H1 (cell line): ENCODE measurements at regions not wholly inside any gene's neighbourhood (a gene's known extent, or its start where the extent isn't known, plus 50 kb on each side); places are given as distances from the start of the nearest gene placed in this dataset.
A peak's percentile ranks its signal among the peaks of the same experiment; 100 is the strongest.

Experiments used
- CTCF ChIA-PET: fragments of 300-600 bp; sonication (Branson Sonifier 250); formaldehyde crosslinking; loops from one replicate; lab custom pipeline; 2021; ENCODE audit not compliant: partially characterized antibody; lab: Charles Lee
- POLR2A ChIA-PET: fragments of 300-600 bp; sonication (Branson Sonifier 250); formaldehyde crosslinking; loops from one replicate; lab custom pipeline; 2021; ENCODE audit warnings: inconsistent platforms; ENCODE audit not compliant: partially characterized antibody; lab: Charles Lee
- DNase-seq, 2 experiments: peaks; one replicate each; pipeline versions ENCODE4 v3.0.0 to v3.0.0-alpha.2; 2010 to 2022; ENCODE audit warnings: low spot score in 2 of 2, low read depth in 1 of 2, mixed read lengths in 1 of 2
- FAIRE-seq: peaks from 2 replicates; lab custom pipeline; 2011; peaks lifted over from hg19 to GRCh38; lab: Jason Lieb, UNC
- H2AFZ ChIP-seq: 2 replicates; pipeline ENCODE4 v1.8.1; 2012; ENCODE audit warnings: low read length, inconsistent platforms
- H2AK5ac ChIP-seq: 2 replicates; pipeline ENCODE4 v1.6.1; 2013; ENCODE audit warnings: low read depth, low read length
- H2BK120ac ChIP-seq: replicated peaks from 2 replicates; pipeline ENCODE3; 2013; ENCODE audit warnings: low read depth, low read length, inconsistent platforms
- H2BK12ac ChIP-seq: 2 replicates; pipeline ENCODE4 v1.6.1; 2013; ENCODE audit warnings: low read depth, low read length
- H2BK15ac ChIP-seq: 2 replicates; pipeline ENCODE4 v1.6.1; 2013; ENCODE audit warnings: low read length
- H2BK20ac ChIP-seq: 2 replicates; pipeline ENCODE4 v1.6.1; 2013; ENCODE audit warnings: low read length
- H2BK5ac ChIP-seq: 2 replicates; pipeline ENCODE4 v1.6.1; 2013; ENCODE audit warnings: low read depth, low read length
- H3K14ac ChIP-seq: 2 replicates; pipeline ENCODE4 v1.6.1; 2013; ENCODE audit warnings: inconsistent platforms; ENCODE audit not compliant: insufficient read length
- H3K18ac ChIP-seq: 2 replicates; pipeline ENCODE4 v1.6.1; 2013; ENCODE audit warnings: low read length; ENCODE audit errors: extremely low read depth
- H3K23ac ChIP-seq: 2 replicates; pipeline ENCODE4 v1.6.1; 2013; ENCODE audit warnings: inconsistent platforms; ENCODE audit not compliant: insufficient read length
- H3K23me2 ChIP-seq: 2 replicates; pipeline ENCODE4 v1.6.1; 2013; ENCODE audit warnings: low read depth, low read length
- H3K27ac ChIP-seq: 2 replicates; pipeline ENCODE4 v1.6.1; 2011; ENCODE audit warnings: low read depth, low read length, inconsistent platforms
- H3K27me3 ChIP-seq, 4 experiments: replicated peaks in 1 of 4; 1 replicate in 1 of 4; 2 replicates in 3 of 4; pipeline versions ENCODE4 v1.6.1 to v1.8.1; 2011 to 2013; ENCODE audit warnings: low read length in 3 of 4, mild to moderate bottlenecking in 3 of 4, inconsistent platforms in 2 of 4, mixed read lengths in 2 of 4, moderate library complexity in 1 of 4; ENCODE audit not compliant: control insufficient read depth in 3 of 4, insufficient read depth in 3 of 4; ENCODE audit errors: extremely low read depth in 1 of 4
- H3K36me3 ChIP-seq, 4 experiments: 2 replicates each; pipeline versions ENCODE4 v1.6.1 to v1.8.1; 2011 to 2013; ENCODE audit warnings: mild to moderate bottlenecking in 4 of 4, low read length in 3 of 4, moderate library complexity in 2 of 4, control low read depth in 1 of 4, inconsistent platforms in 1 of 4; ENCODE audit not compliant: insufficient read depth in 4 of 4, control insufficient read depth in 2 of 4
- H3K4ac ChIP-seq: replicated peaks from 2 replicates; pipeline ENCODE3; 2013; ENCODE audit warnings: low read length, low read depth, mixed read lengths, inconsistent platforms; ENCODE audit not compliant: insufficient read length
- H3K4me1 ChIP-seq, 4 experiments: replicated peaks in 1 of 4; 1 replicate in 1 of 4; 2 replicates in 3 of 4; pipeline versions ENCODE4 v1.6.1 to v1.8.1; 2011 to 2013; ENCODE audit warnings: low read length in 3 of 4, inconsistent platforms in 2 of 4, mixed read lengths in 1 of 4; ENCODE audit not compliant: insufficient read depth in 4 of 4, control insufficient read depth in 3 of 4
- H3K4me2 ChIP-seq, 2 experiments: 2 replicates each; pipeline versions ENCODE4 v1.6.1 to v1.8.1; 2011 to 2013; ENCODE audit warnings: low read depth in 2 of 2, low read length in 2 of 2, control low read depth in 1 of 2, inconsistent platforms in 1 of 2, mild to moderate bottlenecking in 1 of 2; ENCODE audit not compliant: insufficient read depth in 1 of 2
- H3K4me3 ChIP-seq, 4 experiments: fragments of 200-600, 300-600 bp in 1 of 4; sonication (generic), shearing (Covaris generic), sonication (Bioruptor Twin) in 1 of 4; 2 replicates each; pipeline versions ENCODE4 v1.5.1 to v1.8.1; 2011 to 2016; ENCODE audit warnings: low read length in 4 of 4, low read depth in 3 of 4, control low read depth in 2 of 4, inconsistent platforms in 2 of 4, mild to moderate bottlenecking in 2 of 4, mixed read lengths in 1 of 4, moderate library complexity in 1 of 4; ENCODE audit not compliant: insufficient read depth in 2 of 4; ENCODE audit errors: extremely low read depth in 1 of 4
- H3K56ac ChIP-seq: replicated peaks from 2 replicates; pipeline ENCODE3; 2013; ENCODE audit warnings: low read depth, mild to moderate bottlenecking, mixed read lengths, low read length, inconsistent platforms; ENCODE audit not compliant: insufficient read length
- H3K79me1 ChIP-seq: 2 replicates; pipeline ENCODE4 v1.6.1; 2013; ENCODE audit warnings: low read depth, low read length, control low read depth
- H3K79me2 ChIP-seq, 2 experiments: 2 replicates each; pipeline versions ENCODE4 v1.6.1 to v1.8.1; 2012 to 2013; ENCODE audit warnings: low read length in 2 of 2, mild to moderate bottlenecking in 2 of 2, inconsistent platforms in 1 of 2; ENCODE audit not compliant: insufficient read depth in 2 of 2, control insufficient read depth in 1 of 2
- H3K9ac ChIP-seq, 4 experiments: replicated peaks in 1 of 4; 1 replicate in 1 of 4; 2 replicates in 3 of 4; pipeline versions ENCODE4 v1.6.1 to v1.8.1; 2011 to 2013; ENCODE audit warnings: low read depth in 3 of 4, low read length in 3 of 4, control low read depth in 2 of 4, mild to moderate bottlenecking in 2 of 4, moderate library complexity in 2 of 4, inconsistent platforms in 1 of 4; ENCODE audit errors: extremely low read depth in 1 of 4
- H3K9me3 ChIP-seq, 2 experiments: 2 replicates each; pipeline versions ENCODE4 v1.6.1 to v1.8.1; 2012 to 2013; ENCODE audit warnings: mild to moderate bottlenecking in 2 of 2, moderate library complexity in 2 of 2, control low read depth in 1 of 2, inconsistent platforms in 1 of 2, low read depth in 1 of 2, low read length in 1 of 2, mixed read lengths in 1 of 2; ENCODE audit not compliant: insufficient read depth in 2 of 2
- H4K20me1 ChIP-seq, 2 experiments: replicated peaks in 1 of 2; 2 replicates each; pipeline versions ENCODE3 to v1.8.1; 2011 to 2013; ENCODE audit warnings: inconsistent platforms in 2 of 2, low read length in 2 of 2, mild to moderate bottlenecking in 1 of 2; ENCODE audit not compliant: insufficient read depth in 2 of 2, control insufficient read depth in 1 of 2
- H4K5ac ChIP-seq: 2 replicates; pipeline ENCODE4 v1.6.1; 2013; ENCODE audit warnings: low read length, low read depth, mixed read lengths, inconsistent platforms; ENCODE audit not compliant: insufficient read length
- H4K8ac ChIP-seq: 2 replicates; pipeline ENCODE4 v1.8.0; 2013; ENCODE audit warnings: mild to moderate bottlenecking, moderate library complexity, low read length, inconsistent platforms; ENCODE audit not compliant: insufficient read depth; ENCODE audit errors: extremely low read depth
- H4K91ac ChIP-seq: replicated peaks from 2 replicates; pipeline ENCODE3; 2013; ENCODE audit warnings: low read length, mixed read lengths, inconsistent platforms; ENCODE audit not compliant: insufficient read length
- BACH1 ChIP-seq: IDR thresholded peaks from 2 replicates; pipeline ENCODE4 v1.6.1; 2012; ENCODE audit warnings: low read length, improper control_type of control experiment
- CBX5 ChIP-seq: fragments of 300-800, 300-1000 bp; sonication (generic); IDR thresholded peaks from 2 replicates; pipeline ENCODE4 v1.7.1; 2016; ENCODE audit warnings: antibody characterized with exemption, low read length, low read depth
- CBX8 ChIP-seq: fragments of 300-800, 300-1000 bp; sonication (generic); IDR thresholded peaks from 2 replicates; pipeline ENCODE4 v1.7.1; 2016; ENCODE audit warnings: low read depth, low read length, borderline replicate concordance
- CHD1 ChIP-seq: IDR thresholded peaks from 2 replicates; pipeline ENCODE4 v1.6.1; 2012; ENCODE audit warnings: low read depth, low read length, improper control_type of control experiment
- HDAC2 ChIP-seq, 2 experiments: fragments of 300-600 bp in 1 of 2; sonication (generic) in 1 of 2; IDR thresholded peaks; 2 replicates each; pipeline ENCODE4 v1.6.1; 2011 to 2012; ENCODE audit warnings: low read depth in 2 of 2, low read length in 2 of 2, mild to moderate bottlenecking in 2 of 2, moderate library complexity in 2 of 2, borderline replicate concordance in 1 of 2, inconsistent platforms in 1 of 2
- KDM4A ChIP-seq: IDR thresholded peaks from one replicate; pipeline ENCODE4 v1.7.1; 2012; ENCODE audit warnings: low read depth, mild to moderate bottlenecking, moderate library complexity, low read length, inconsistent platforms; ENCODE audit not compliant: severe bottlenecking
- NANOG ChIP-seq: IDR thresholded peaks from 2 replicates; pipeline ENCODE4 v1.6.1; 2011; ENCODE audit warnings: low read length, low read depth, mild to moderate bottlenecking, inconsistent platforms; ENCODE audit not compliant: insufficient read depth, poor library complexity, severe bottlenecking
- PHF8 ChIP-seq: fragments of 200-600 bp; sonication (generic); conservative IDR thresholded peaks from 2 replicates; pipeline ENCODE4 v1.7.1; 2012; ENCODE audit warnings: low read depth, mild to moderate bottlenecking, inconsistent platforms, low read length, moderate library complexity
- POLR2AphosphoS5 ChIP-seq: IDR thresholded peaks from 2 replicates; pipeline ENCODE4 v1.6.1; 2011; ENCODE audit warnings: low read depth, low read length
- POU5F1 ChIP-seq: IDR thresholded peaks from 2 replicates; pipeline ENCODE4 v1.6.1; 2011; ENCODE audit warnings: low read depth, mild to moderate bottlenecking, low read length, moderate library complexity
- SIN3A ChIP-seq, 2 experiments: IDR thresholded peaks in 1 of 2; conservative IDR thresholded peaks in 1 of 2; 2 replicates each; pipeline ENCODE4 v1.6.1; 2011 to 2012; ENCODE audit warnings: low read length in 2 of 2, improper control_type of control experiment in 1 of 2, low read depth in 1 of 2, mild to moderate bottlenecking in 1 of 2
- SIX5 ChIP-seq: IDR thresholded peaks from 2 replicates; pipeline ENCODE4 v1.6.1; 2011; ENCODE audit warnings: mild to moderate bottlenecking, low read depth, low read length
- SP1 ChIP-seq: IDR thresholded peaks from 2 replicates; pipeline ENCODE4 v1.6.1; 2011; ENCODE audit warnings: low read depth, low read length
- SRF ChIP-seq: IDR thresholded peaks from 2 replicates; pipeline ENCODE4 v1.6.1; 2011; ENCODE audit warnings: mild to moderate bottlenecking, low read depth, low read length, moderate library complexity
- TEAD4 ChIP-seq: IDR thresholded peaks from 2 replicates; pipeline ENCODE4 v1.6.1; 2012; ENCODE audit warnings: low read depth, low read length, inconsistent platforms, mixed read lengths
- WGBS, 2 experiments: shearing (Covaris generic) in 1 of 2; methylation state at CpG; one replicate each; pipeline versions ENCODE4 v1.1.6 to v1.1.7; 2013 to 2015; ENCODE audit warnings: low lambda C conversion rate in 2 of 2, mixed read lengths in 2 of 2, inconsistent platforms in 1 of 2, low coverage in 1 of 2, missing lambda C conversion rate in 1 of 2; ENCODE audit not compliant: insufficient replicate concordance in 2 of 2, insufficient coverage in 1 of 2, insufficient read length in 1 of 2; ENCODE audit errors: extremely low coverage in 1 of 2, missing lambda C conversion rate in 1 of 2; 5-methylcytosine and 5-hydroxymethylcytosine counted together

DNA sequence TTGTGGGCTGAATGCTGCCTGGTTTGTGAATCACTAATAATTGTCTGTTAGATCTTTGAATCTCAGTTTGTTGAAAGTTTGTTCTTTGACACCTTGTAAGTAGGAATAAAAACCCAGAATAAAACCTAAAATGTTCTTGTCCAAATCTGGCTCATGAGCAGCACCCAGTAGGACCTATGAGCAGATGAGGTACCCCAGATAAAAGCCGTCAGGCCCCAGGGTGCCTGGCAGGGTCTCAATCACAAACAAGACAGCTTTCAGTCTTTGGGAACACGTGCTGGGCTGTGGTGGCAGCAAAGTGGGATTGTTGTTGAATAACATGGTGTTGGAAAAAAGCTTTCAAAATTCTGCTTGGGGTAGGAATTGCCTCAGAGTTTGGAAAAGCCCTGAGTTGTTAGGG lies 52.1 kb upstream of the ECI2 start:
- WGBS, 2 experiments = 71% methylated on average over 2 of the region's 2 CpGs; no CpG with 5 or more reads in 1 of the 2 experiments
- no peaks in the 10 kb centered on the region for H3K79me1 ChIP-seq
- no peak for TF ChIP-seq TEAD4
- TF ChIP-seq CHD1 = no peak
- no peak for TF ChIP-seq SIN3A (conservative IDR thresholded peaks at IDR 0.05 in 1 of 2, IDR thresholded peaks at IDR 0.05 in 1 of 2; ENCODE audit: low read depth in 1 of 2, low read length in 2 of 2)
- no peak for TF ChIP-seq SRF
- TF ChIP-seq HDAC2 (IDR thresholded peaks at IDR 0.05; ENCODE audit: borderline replicate concordance in 1 of 2, low read depth in 2 of 2, low read length in 2 of 2) = no peak
- no peak for TF ChIP-seq SIX5
- no peak for TF ChIP-seq POLR2AphosphoS5
- no peak for TF ChIP-seq SP1
- TF ChIP-seq CBX8 = no peak
- TF ChIP-seq KDM4A = no peak
- TF ChIP-seq CBX5 = no peak
- no peak for TF ChIP-seq NANOG
- no peak for TF ChIP-seq PHF8
- TF ChIP-seq POU5F1 = no peak
- no peak for TF ChIP-seq BACH1

More for the DNA sequence above, 52.1 kb upstream of the ECI2 start:
- ChIA-PET POLR2A (interaction anchor here (1.1 kb wide), 1 partner anchor 167 kb away, joined by 3 read pairs; a partner anchor contains a TSS), CTCF (interaction anchor here (0.6 to 2.8 kb wide), 5 partner anchors 13 to 758 kb away, joined by 3 to 12 read pairs (median 3); no protein-coding TSS in a partner anchor)
- Histone ChIP-seq H4K8ac (no peak overlapping the region), H2BK5ac (no peak overlapping the region), H3K27me3 (no peaks in the 10 kb centered on the region), H2BK15ac (no peak overlapping the region), H4K5ac (no peak overlapping the region), H3K4ac (no peak overlapping the region), H4K91ac (no peak overlapping the region), H4K20me1 (no peaks in the 10 kb centered on the region), H3K36me3 (no peaks in the 10 kb centered on the region), H2AK5ac (no peak overlapping the region), H2BK120ac (no peak overlapping the region), H3K18ac (no peak overlapping the region), H3K4me2 (no peak overlapping the region), H3K27ac (no peak overlapping the region), H3K9me3 (peaks cover 0 to 8% of the 10 kb centered on the region in 2 experiments; a peak in 1 of 4 replicates), H2BK12ac (no peak overlapping the region), H3K23ac (no peak overlapping the region), H2BK20ac (no peak overlapping the region), H3K4me3 (no peak overlapping the region), H3K23me2 (no peaks in the 10 kb centered on the region), H3K9ac (no peak overlapping the region), H2AFZ (0 out of 2 replicates have a peak overlapping the region, but pooled peaks have one; percentile 13), H3K79me2 (no peaks in the 10 kb centered on the region), H3K4me1 (no peaks in the 10 kb centered on the region), H3K56ac (no peak overlapping the region), H3K14ac (no peak overlapping the region)
- no peak for DNase-seq
- FAIRE-seq = no peak
